Hindlimb muscle (tissue), 1 donor: ENCODE measurements at regions not wholly inside any gene's neighbourhood (a gene's known extent, or its start where the extent isn't known, plus 50 kb on each side); places are given as distances from the start of the nearest gene placed in this dataset.
"Not testable (repeated sequence)": the region's sequence is repeated elsewhere in the genome, so short reads cannot be mapped to it uniquely, and the experiment has no call there.

Experiments used
- DNase-seq: peaks from one replicate; pipeline ENCODE4 v3.0.0-alpha.2; 2013

DNA sequence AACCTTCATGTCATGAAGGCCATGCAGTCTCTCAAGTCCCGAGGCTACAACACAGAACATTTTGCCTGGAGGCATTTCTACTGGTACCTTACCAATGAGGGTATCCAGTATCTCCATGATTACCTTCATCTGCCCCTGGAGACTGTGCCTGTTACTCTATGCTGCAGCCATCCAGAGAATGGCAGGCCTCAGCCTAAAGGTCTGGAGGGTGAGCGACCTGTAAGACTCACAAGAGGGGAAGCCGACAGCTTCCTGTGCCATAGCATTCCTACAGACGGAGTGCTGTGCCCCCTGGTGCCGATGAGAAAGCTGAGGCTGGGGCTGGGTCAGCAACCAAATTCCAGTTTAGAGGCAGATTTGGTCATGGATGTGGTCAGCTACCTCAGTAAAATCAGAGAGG is 51.3 kb upstream of the CADPS start:
- DNase-seq: no peak

DNA sequence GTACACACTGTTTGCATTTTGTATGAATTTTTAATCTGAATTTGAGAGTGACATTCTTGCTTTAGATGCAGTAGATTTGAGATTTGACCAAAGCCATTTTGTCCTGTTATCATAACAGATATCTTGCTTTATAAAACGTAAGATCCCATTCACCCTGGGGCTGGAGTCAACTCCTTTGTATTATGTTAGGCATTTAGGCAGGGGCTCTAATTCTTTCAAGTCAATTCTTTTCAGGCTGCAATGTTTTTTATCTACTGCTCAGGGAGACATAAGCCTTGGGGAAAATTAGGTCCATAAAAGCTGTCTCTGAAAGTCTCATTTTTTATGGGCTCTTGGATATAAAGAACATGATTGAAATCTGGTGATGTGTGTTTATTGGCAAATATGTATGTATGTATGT is 53.0 kb upstream of the CADPS start:
- DNase-seq: no peak

DNA sequence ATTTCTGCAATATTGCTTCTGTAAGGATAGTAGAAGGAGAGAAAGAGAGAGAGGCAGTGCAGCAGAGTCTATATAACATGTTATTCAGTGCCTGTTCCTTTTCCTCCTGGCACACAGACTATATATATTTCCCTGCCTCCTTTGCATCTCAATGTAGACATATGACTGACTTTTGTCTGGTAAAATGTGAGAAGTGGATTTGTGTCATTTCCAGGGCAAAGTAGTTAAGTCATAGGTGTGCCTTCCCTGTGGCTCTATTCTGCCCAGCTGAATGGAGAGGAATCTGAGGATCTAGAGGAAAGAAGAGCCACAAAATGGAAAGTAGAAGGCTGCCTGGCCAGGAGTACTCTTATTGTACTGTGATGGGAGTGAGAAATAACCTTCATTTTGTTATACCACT is 54.6 kb upstream of the CADPS start:
- no peak for DNase-seq

DNA sequence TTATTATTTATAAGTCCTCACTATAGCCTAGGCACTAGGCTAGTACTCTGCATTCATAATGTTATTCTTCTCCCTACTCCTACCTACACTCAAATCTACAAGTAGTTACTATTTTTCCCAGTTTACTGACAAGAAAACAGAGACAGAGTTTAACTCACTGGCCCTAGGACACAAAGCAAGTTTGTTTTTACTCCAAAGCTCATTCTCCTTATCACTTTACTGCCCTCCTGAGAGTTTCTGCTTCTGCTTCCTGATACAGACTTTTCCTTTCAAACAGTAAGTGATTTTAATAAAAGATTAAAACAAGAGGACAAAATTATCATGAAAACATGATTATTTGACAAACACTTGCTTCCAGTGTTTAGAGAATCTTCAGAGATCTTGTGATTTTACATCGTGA is 60.6 kb upstream of the CADPS start:
- no peak for DNase-seq

DNA sequence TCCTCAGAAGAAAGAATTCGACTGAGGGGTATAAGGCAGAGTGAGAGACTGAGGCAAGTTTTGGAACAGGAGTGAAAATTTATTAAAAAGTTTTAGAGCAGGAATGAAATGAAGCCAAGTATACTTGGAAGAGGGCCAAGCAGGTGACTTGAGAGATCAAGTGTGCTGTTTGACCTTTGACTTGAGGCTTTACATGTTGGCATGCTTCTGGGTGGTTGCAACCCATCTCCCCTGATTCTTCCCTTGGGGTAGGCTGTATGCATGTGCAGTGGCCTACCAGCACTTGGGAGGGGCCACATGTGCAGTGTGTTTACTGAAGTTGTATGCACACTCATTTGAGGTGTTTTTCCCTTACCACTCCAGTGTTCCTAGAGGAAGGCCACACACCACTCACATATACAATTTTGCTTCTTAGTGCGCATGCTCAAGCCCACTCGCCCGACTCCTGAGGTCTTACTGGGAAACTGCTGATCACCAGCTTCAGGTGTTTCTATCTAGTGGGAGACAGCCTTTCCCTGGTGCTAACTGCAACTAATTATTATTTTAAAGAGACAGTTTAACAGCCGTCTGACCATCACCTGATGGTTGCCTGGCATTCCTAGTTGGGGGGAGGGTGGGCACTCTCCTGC is 61.5 kb upstream of the CADPS start:
- no peak for DNase-seq

DNA sequence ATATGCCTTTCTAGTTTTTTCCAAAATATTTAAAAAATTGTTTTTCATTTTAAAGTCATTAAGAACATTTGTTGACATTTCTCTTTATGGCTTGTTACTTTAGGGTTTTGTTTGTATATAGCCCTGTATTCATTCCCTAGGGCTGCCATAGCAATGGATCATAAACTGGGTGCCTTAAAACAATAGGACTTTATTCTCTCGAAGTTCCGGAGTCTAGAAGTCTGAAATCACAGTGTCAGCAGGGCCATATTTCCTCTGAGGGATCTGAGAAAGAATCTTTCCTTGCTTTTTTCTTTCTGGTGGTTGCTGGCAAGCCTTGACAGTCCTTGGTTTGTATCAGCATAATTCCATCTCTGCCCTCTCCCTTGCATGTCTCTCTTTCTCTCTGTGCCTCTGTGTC is 63.4 kb upstream of the CADPS start:
- DNase-seq: no peak

DNA sequence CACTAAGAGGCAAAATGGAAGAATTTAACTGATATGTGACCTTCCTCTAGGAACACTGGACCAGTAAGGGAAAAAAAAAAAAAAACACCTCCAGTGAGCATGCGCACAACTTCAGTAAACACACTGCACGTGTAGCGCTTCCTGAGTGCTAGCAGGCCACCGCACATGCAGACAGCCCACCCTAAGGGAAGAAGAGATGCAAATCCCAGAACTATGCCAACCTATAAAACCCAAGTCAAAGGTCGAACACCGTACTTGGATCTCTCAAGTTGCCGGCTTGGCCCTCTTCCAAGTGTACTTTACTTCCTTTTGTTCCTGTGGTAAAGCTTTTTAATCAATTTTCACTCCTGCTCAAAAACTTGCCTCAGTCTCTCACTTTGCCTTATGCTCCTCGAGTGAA is 64.5 kb upstream of the CADPS start:
- no peak for DNase-seq

DNA sequence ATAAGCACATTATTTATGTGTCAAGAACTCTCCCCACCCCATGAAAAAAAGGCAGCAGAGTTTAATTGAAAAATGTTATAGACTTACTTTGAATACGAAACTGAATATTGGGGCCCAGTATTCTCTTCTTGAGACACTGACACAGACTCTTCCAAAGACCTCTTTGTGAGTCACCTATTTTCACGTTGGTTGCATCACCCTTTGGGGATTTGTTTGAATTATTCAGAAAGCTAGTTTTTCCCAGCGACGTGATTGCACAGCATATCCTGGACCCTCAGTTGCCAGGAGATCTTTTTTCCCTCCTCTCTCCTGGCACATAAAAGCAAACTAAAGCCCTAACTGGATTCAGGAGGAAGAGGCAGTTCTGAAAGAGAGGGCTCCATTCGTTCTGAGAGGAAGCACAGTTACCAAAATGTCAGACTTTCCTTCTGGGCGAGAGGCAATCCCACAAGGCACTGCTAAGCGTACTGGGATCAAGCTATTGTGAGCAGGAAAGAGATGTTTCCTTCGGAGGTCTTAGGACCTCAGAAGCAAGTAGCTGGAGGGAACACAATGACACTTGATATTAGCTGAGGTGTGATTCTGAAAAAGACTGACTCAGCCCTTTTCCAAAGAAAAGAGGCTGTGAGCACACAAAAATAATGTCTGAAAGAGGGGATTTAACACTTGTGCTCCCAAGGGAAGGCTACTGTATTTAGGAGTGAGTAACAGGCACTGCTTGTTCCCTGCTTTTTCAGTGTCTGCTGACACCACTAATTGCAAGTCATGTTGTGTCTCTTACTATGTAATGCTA is 65.8 kb upstream of the CADPS start:
- DNase-seq: no peak

DNA sequence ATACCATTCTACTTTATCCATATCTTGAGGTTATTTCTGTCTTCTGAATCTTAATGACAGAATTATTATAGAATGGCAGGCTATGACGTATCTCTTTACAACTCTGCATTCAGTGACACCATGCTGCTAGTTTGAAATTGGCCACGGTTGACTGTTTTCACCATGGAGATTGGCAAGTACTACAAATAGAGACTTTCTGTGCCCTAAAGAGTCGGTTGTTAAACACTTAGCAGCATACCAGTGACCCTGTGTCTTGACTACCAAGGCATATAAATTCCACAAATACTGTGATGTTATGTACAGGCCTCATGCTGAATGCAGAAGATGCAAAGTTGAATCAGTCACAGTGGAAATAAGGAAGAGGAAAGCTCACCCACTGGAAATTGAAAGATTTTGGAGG is 67.0 kb upstream of the CADPS start:
- no peak for DNase-seq

DNA sequence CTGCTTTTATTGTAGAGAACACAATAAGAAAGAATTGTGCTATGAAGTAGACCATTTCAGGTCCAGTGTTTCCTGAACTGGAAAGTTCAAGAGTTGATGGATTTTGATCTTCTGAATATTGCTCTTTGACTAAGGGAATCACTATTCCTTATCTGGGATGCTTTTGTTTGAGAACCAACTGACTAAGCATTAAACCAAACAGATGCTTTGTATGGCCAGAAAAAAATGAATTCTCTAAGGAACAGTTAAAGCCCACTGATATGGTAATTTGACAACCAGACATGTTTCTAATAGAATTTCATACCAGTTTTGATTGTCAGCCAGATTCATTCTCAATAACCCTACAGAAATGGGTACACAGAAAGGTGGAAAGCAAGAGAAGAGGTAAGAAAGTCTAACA is 67.5 kb upstream of the CADPS start:
- DNase-seq: no peak

DNA sequence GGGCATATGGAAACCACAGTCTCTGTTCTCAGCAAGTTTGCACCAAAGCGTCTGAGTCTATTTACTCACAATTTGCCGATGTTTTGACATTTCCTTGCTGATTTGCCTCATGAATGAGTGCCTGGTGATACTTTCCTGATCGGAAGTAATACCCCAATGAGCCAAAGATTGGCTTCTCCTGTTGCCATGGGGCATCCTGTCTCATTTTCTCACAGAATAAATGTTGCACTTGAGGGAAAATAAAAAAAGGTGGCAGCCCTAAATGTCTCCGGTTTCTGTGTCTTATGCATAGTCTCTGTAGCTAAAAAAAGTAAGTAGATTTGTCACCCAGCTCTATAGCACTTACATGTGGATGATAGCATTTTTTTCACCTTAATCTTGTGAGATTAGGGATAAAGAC is 73.7 kb upstream of the CADPS start:
- no peak for DNase-seq

DNA sequence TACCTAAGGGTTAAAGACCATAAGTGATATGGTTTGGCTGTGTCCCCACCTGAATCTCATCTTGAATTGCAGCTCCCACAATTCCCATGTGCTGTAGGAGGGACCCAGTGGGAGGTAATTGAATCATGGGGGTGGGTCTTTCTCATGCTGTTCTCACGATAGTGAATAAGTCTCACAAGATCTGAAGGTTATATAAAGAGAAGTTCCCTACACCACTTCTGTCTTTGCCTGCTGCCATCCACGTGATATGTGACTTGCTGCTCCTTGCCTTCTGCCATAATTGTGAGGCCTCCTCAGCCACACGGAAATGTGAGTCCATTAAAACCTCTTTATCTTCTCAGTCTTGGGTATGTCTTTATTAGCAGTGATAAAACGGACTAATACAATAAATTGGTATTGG is 75.0 kb upstream of the CADPS start:
- no peak for DNase-seq

DNA sequence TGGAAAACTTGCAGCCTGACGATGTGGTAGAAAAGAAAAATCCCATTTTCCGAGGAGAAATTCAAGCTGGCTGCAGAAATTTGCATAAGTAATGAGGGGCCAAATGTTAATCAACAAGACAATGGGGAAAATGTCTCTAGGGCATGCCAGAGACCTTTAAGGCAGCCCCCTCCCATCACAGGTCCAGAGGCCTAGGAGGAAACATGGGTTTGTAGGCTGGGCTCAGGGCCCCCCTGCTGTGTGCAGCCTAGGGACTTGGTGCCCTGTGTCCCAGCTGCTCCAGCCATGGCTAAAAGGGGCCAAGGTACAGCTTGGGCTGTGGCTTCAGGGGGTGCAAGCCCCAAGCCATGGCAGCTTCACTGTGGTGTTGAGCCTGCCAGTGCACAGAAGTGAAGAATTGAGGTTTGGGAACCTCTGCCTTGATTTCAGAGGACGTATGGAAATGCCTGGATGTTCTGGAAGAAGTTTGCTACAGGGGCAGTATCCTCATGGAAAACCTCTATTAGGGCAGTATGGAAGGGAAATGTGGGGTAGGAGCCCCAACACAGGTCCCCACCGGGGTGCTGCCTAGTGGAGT is 75.9 kb upstream of the CADPS start:
- DNase-seq: no peak

DNA sequence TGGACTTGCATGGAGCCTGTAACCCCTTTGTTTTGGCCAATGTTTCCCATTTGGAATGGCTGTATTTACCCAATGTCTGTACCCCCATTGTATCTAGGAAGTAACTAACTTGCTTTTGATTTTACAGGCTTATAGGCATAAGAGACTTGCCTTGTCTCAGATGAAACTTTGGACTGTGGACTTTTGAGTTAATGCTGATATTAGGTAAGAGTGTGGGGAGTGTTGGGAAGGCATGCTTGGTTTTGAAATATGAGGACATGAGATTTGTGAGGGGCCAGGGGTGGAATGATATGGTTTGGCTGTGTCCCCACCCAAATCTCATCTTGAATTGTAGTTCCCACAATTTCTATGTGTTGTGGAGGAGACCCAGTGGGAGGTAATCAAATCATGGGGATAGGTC is 76.7 kb upstream of the CADPS start:
- not testable (repeated sequence) for DNase-seq

DNA sequence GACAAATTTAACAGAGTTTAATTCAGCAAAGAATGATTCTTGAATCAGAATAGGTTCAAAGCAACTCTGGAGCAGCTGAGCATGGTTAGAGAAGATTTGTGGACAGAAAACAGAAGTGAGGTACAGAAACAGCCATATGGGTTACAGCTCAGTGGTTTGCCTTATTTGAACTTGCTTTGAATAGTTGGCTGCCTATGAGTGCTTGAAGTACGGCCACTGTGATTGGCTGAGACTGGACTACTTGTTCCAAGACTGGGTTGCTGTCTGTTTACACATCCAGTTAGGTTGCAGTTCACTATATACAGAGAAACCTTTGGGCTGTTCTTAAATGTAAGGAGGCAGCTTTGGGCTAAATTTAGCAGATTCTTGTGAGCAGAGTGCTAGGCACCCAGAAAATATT is 79.4 kb upstream of the CADPS start:
- no peak for DNase-seq

DNA sequence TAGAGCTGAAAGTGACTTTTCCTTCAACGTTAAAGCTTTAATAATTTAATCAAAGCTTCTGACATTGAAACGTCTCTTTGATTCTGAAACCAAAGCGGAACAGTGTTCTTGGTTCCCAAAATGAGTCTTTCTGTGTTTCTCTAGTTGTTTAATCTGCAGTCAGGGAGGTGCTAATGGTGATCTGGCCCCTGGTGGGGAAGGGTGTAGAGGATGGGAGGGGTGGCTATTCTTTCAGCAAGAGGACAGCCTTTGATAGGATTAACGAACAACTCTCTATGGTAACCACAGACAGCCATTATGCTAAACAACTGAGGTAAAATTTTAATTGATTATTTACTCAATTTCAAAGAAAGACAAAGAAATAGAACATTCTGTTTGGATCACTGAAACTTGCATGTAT is 79.9 kb upstream of the CADPS start:
- no peak for DNase-seq

DNA sequence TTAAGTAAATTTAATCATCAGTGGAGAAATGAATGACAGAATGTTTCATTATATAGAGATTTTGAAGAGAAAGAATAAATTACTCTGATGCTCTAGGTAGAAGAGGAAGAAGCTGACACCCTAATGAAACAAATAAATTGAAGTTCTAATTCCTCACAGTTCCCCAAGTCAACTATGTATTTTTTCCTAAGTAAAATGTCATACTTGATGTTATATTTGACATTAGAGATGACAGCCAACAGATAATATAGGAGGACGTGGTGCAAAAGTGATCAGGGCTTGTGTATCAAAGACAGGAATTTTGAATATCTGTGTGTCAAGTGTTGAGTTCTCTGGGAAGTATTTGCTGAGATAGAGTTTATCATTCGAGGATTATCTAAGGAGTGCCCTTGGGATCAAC is 81.2 kb upstream of the CADPS start:
- no peak for DNase-seq

DNA sequence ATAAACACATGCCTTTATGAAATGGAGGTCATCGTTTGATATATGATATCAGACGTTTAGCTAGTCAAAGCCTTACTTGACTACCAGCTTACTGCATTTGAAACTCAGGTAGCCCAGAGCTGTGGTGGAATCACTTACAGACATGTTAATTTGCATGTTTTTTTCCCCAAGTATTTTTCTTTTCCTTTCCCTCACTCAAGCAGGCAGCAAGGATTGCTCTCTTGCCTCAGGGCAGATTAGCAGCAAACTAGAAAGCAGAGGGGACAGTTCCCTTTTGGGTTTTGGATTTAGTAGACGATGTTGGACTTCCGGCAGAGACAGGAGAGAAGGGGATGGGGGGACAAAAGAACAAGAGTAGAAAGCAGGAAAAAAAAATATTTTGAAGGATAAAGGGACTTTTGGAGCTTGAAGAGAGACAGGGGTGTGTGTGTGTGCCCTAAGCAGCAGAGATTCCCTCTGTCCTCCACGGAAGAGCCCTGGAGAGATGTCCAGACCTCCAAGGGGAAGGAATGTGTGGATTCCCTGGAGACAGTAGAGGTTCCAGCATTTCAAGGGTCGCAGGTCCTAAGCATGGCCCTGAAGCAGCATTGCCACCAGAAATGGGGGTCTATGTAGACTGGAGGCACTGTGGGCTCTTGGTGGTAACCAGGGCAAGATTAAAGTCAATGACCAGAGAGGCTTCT is 86.8 kb upstream of the CADPS start:
- no peak for DNase-seq

DNA sequence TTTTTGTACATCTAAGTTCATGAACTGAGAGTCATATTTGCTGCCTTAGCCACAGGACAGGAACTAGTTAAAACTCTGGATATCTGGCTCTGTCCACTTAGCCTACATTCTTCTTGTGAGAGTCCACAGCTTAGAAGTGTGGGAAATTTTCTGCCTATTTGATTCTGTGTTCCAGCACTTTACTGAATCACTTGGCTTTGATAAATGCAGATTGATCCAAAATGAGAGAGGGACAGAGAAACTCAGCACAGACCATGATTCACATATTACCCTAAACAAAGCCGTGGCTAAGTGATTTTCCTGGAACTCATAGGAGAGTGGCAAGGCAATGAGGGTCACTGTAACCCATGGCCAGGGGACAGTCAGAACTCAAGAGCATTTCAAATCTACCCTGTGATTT is 87.5 kb upstream of the CADPS start:
- DNase-seq: peak; percentile 16

DNA sequence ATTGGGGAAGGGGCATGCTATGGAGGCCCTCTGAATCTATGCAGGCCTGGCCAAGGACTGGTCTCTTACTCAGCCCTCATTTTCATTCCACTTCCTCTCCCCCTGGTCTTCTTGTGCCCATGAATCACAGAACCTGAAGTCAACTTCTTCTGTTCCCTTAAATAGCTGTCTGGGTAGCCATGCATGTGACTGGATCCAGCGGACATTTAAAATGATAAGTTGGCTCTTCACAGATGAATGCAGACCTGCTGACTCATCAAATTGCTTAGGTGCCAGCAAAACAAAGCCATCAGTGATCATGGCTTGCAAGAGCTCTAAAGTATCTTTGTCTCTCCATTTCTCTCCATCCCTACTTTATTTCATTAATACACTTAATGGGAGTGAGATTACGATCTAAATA is 90.1 kb upstream of the CADPS start:
- DNase-seq: no peak

DNA sequence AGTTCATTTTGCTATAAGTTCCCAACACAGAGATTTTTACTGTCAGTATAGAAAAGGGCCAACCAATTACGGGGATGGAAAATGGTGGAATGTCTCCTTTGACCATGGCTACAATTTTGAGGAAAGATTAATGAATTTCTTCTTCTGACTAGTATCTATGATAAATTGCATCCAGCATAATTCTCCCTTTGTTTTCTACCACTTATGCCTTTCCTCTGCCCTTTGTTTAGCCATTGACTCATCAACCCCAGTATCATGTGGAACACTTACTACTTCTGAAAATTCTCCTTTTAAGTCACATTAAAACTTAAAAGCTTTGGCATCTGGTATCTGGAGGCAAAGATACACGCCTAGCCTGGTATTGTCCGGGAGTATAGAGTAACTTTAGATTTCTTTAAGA is 92.9 kb upstream of the CADPS start:
- no peak for DNase-seq

DNA sequence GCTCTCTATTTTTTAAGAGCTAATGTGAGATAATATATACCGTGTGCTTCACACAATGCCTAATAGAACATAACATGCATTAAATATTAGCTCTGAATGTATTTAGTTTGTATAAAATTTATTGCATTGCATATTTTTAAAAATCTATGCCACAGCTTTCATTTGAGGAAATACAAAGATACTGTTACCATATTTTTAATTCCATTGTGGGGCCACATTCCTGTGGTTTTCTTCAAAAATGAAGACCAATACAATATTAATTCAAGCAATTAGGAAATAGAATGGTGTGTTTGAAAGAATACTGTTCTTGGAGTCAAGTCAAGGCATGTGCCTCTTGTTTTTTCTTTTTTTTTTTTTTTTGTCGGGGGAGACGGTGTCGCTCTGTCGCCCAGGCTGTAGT is 95.4 kb upstream of the CADPS start:
- DNase-seq: no peak

DNA sequence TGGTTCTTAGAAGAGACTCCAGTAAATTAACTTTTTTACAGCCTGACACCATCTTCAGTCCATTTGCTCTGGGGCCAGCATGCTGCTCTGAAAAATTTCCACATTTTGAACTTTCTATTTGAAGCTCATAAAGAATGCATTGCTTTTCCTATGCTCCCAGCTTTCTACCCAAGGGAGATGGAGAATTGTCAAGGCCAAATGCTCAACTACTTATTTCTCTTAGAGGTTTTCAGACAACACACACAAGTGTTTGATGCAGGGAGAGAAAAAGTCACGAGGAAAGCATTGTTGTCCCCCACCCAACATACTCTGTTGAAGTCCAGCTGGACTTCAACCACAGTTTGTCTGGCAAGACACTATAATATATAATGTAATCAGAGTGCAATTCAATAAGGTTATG is 100.3 kb upstream of the CADPS start:
- DNase-seq: peak; percentile 1

DNA sequence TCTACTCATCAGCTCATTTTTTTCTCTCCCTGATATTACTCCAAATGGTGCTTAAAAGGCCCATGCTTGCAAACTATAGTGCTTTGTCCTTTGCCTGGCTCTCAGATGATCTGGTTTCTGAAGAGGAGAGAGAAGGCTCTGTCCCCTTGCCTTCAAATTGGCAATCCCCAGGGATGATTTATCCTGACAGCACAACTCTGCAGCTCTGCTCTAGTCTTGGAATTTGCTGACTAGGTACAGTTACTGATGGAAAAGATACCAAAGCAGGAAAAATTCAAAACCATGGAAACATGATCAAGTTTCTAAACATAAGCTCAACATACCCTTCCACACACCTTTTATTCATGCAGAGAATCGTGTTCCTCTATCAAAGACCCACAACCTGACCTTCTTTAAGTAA is 106.7 kb upstream of the CADPS start:
- DNase-seq: no peak
